Keratinocyte (primary cell): ENCODE measurements at regions not wholly inside any gene's neighbourhood (a gene's known extent, or its start where the extent isn't known, plus 50 kb on each side); places are given as distances from the start of the nearest gene placed in this dataset.

Source experiments
- CTCF ChIP-seq, 3 experiments: IDR thresholded peaks in 1 of 3; conservative IDR thresholded peaks in 1 of 3; optimal IDR thresholded peaks in 1 of 3; 2 replicates in 2 of 3; 3 replicates in 1 of 3; pipeline versions ENCODE3 to v1.5.1; 2011; ENCODE audit warnings: low read length in 3 of 3, mild to moderate bottlenecking in 3 of 3, moderate library complexity in 2 of 3, control low read depth in 1 of 3, inconsistent platforms in 1 of 3; ENCODE audit not compliant: insufficient read depth in 2 of 3; ENCODE audit errors: extremely low read depth in 1 of 3
- EZH2 ChIP-seq: IDR thresholded peaks from one replicate; pipeline ENCODE4 v1.6.1; 2012; ENCODE audit warnings: inconsistent platforms, mild to moderate bottlenecking, low read length, moderate library complexity

GRCh38 chr4:137626942-137627738 lies 94.8 kb upstream of the PCDH18 start:
- TF ChIP-seq EZH2, result no peak
- no peak for TF ChIP-seq CTCF (optimal IDR thresholded peaks at IDR 0.05 in 1 of 3, IDR thresholded peaks at IDR 0.05 in 1 of 3, conservative IDR thresholded peaks at IDR 0.05 in 1 of 3; ENCODE audit: extremely low read depth in 1 of 3, insufficient read depth in 2 of 3, low read length in 3 of 3)
